Stimulated activated naive CD8-positive, alpha-beta T cell treated with anti-CD3 and anti-CD28 coated beads, Interleukin-15, amount 100 ng/mL, for 72 hours (primary cell): ENCODE measurements at regions not wholly inside any gene's neighbourhood (a gene's known extent, or its start where the extent isn't known, plus 50 kb on each side); places are given as distances from the start of the nearest gene placed in this dataset.

ENCODE experiments used
- ATAC-seq: fragments of 150-1000 bp; cut with Tn5 transposase; 2 replicates; pipeline ENCODE4 v1.10.0; 2021; ENCODE audit warnings: mild to moderate bottlenecking, moderate library complexity
- DNase-seq, 2 donors: peaks; one replicate each; pipeline ENCODE4 v3.0.0; 2021 to 2022
- H3K27ac Mint-ChIP-seq, 2 donors: one replicate each; pipeline ENCODE4 v1.8.0; 2022; ENCODE audit warnings: mild to moderate bottlenecking in 2 of 2, mixed read lengths in 2 of 2, moderate library complexity in 2 of 2
- H3K27me3 Mint-ChIP-seq: one replicate; pipeline ENCODE4 v1.8.0; 2022; ENCODE audit warnings: mixed read lengths
- H3K4me1 Mint-ChIP-seq: one replicate; pipeline ENCODE4 v1.8.0; 2022; ENCODE audit warnings: mild to moderate bottlenecking, mixed read lengths
- H3K4me3 Mint-ChIP-seq, 2 donors: one replicate each; pipeline ENCODE4 v1.8.0; 2022; ENCODE audit warnings: mild to moderate bottlenecking in 2 of 2, mixed read lengths in 2 of 2, moderate library complexity in 1 of 2
- H3K9me3 Mint-ChIP-seq, 2 donors: one replicate each; pipeline ENCODE4 v1.8.0; 2022; ENCODE audit warnings: mixed read lengths in 2 of 2

GRCh38 chr10:113272511-113272910, 280.3 kb upstream of the HABP2 start:
- H3K4me1 Mint-ChIP-seq = no peaks in the 10 kb centered on the region
- ATAC-seq (no peak), DNase-seq (no peak)
- peaks cover 12 to 23% of the 10 kb centered on the region in 2 donors for H3K9me3 Mint-ChIP-seq
- no peak overlapping the region for H3K4me3 Mint-ChIP-seq
- peaks cover 13% of the 10 kb centered on the region for H3K27me3 Mint-ChIP-seq
- H3K27ac Mint-ChIP-seq = no peak overlapping the region

- DNase-seq (no peak), ATAC-seq (no peak)
- Mint-ChIP-seq H3K27ac (no peak overlapping the region), H3K4me1 (no peaks in the 10 kb centered on the region), H3K9me3 (peaks cover 17 to 24% of the 10 kb centered on the region in 2 donors), H3K4me3 (no peak overlapping the region), H3K27me3 (peaks cover 13% of the 10 kb centered on the region)
These were observed 279.4 kb upstream of the HABP2 start for GRCh38 chr10:113273181-113274163.

- Mint-ChIP-seq H3K4me1 (no peaks in the 10 kb centered on the region), H3K27me3 (peaks cover 13% of the 10 kb centered on the region), H3K27ac (no peak overlapping the region), H3K4me3 (no peak overlapping the region), H3K9me3 (peaks cover 17 to 24% of the 10 kb centered on the region in 2 donors)
- DNase-seq (no peak), ATAC-seq (no peak)
These were observed 278.6 kb upstream of the HABP2 start for GRCh38 chr10:113274176-113274829.

- H3K4me3 Mint-ChIP-seq = no peak overlapping the region
- H3K27ac Mint-ChIP-seq = no peak overlapping the region
- ATAC-seq = no peak
- no peaks in the 10 kb centered on the region for H3K4me1 Mint-ChIP-seq
- no peak for DNase-seq
- H3K9me3 Mint-ChIP-seq = peaks cover 17 to 24% of the 10 kb centered on the region in 2 donors
- H3K27me3 Mint-ChIP-seq = peaks cover 7% of the 10 kb centered on the region
These were observed 274.6 kb upstream of the HABP2 start for GRCh38 chr10:113278221-113278620.

GRCh38 chr10:113278664-113279063, 274.2 kb upstream of the HABP2 start:
- DNase-seq = no peak
- Mint-ChIP-seq H3K4me1 (no peaks in the 10 kb centered on the region), H3K4me3 (no peak overlapping the region), H3K9me3 (peaks cover 17 to 24% of the 10 kb centered on the region in 2 donors), H3K27me3 (peaks cover 3% of the 10 kb centered on the region), H3K27ac (no peak overlapping the region)
- no peak for ATAC-seq

- H3K27ac Mint-ChIP-seq = no peak overlapping the region
- no peak overlapping the region for H3K4me3 Mint-ChIP-seq
- H3K27me3 Mint-ChIP-seq = no peaks in the 10 kb centered on the region
- DNase-seq = no peak
- no peaks in the 10 kb centered on the region for H3K4me1 Mint-ChIP-seq
- peaks cover 17 to 24% of the 10 kb centered on the region in 2 donors for H3K9me3 Mint-ChIP-seq
- no peak for ATAC-seq
These were observed 273.6 kb upstream of the HABP2 start for GRCh38 chr10:113279262-113279661.

GRCh38 chr10:113282564-113282963, 270.3 kb upstream of the HABP2 start:
- no peak for ATAC-seq
- peaks cover under 1 to 6% of the 10 kb centered on the region in 2 donors for H3K9me3 Mint-ChIP-seq

GRCh38 chr10:113283189-113283588, 269.7 kb upstream of the HABP2 start:
- ATAC-seq = no peak
- no peaks in the 10 kb centered on the region for H3K27me3 Mint-ChIP-seq
- H3K27ac Mint-ChIP-seq = no peak overlapping the region
- no peak overlapping the region for H3K4me3 Mint-ChIP-seq
- peaks cover 0 to 3% of the 10 kb centered on the region in 2 donors for H3K9me3 Mint-ChIP-seq
- no peak for DNase-seq
- no peaks in the 10 kb centered on the region for H3K4me1 Mint-ChIP-seq

More at GRCh38 chr10:113282564-113282963, 270.3 kb upstream of the HABP2 start:
- no peak for DNase-seq
- H3K4me1 Mint-ChIP-seq = no peaks in the 10 kb centered on the region
- no peaks in the 10 kb centered on the region for H3K27me3 Mint-ChIP-seq
- H3K4me3 Mint-ChIP-seq = no peak overlapping the region
- H3K27ac Mint-ChIP-seq = no peak overlapping the region

GRCh38 chr10:113284635-113285034, 268.2 kb upstream of the HABP2 start:
- Mint-ChIP-seq H3K27me3 (peaks cover under 1% of the 10 kb centered on the region), H3K4me1 (no peaks in the 10 kb centered on the region), H3K27ac (no peak overlapping the region), H3K9me3 (no peaks in the 10 kb centered on the region), H3K4me3 (no peak overlapping the region)
- no peak for DNase-seq
- peak; percentile 35 for ATAC-seq

GRCh38 chr10:113285305-113285704, 267.5 kb upstream of the HABP2 start:
- ATAC-seq = no peak
- Mint-ChIP-seq H3K4me1 (no peaks in the 10 kb centered on the region), H3K27ac (peak overlapping the region in 1 of 2 donors; percentile 10), H3K9me3 (no peaks in the 10 kb centered on the region), H3K27me3 (peaks cover 7% of the 10 kb centered on the region), H3K4me3 (no peak overlapping the region)
- DNase-seq = no peak

GRCh38 chr10:113287592-113287991, 265.3 kb upstream of the HABP2 start:
- DNase-seq (no peak), ATAC-seq (no peak)
- H3K9me3 Mint-ChIP-seq = no peaks in the 10 kb centered on the region
- peaks cover 7% of the 10 kb centered on the region for H3K27me3 Mint-ChIP-seq
- no peaks in the 10 kb centered on the region for H3K4me1 Mint-ChIP-seq
- H3K27ac Mint-ChIP-seq = no peak overlapping the region
- no peak overlapping the region for H3K4me3 Mint-ChIP-seq

- peaks cover 7% of the 10 kb centered on the region for H3K27me3 Mint-ChIP-seq
- H3K9me3 Mint-ChIP-seq = no peaks in the 10 kb centered on the region
- DNase-seq = no peak
- no peak overlapping the region for H3K4me3 Mint-ChIP-seq
- H3K4me1 Mint-ChIP-seq = no peaks in the 10 kb centered on the region
- ATAC-seq = no peak
- no peak overlapping the region for H3K27ac Mint-ChIP-seq
These were observed 262.7 kb upstream of the HABP2 start for GRCh38 chr10:113290137-113290536.

- H3K9me3 Mint-ChIP-seq = no peaks in the 10 kb centered on the region
- DNase-seq = no peak
- H3K4me1 Mint-ChIP-seq = no peaks in the 10 kb centered on the region
- H3K4me3 Mint-ChIP-seq = no peak overlapping the region
- H3K27me3 Mint-ChIP-seq = peaks cover 7% of the 10 kb centered on the region
- no peak for ATAC-seq
- no peak overlapping the region for H3K27ac Mint-ChIP-seq
These were observed 261.4 kb upstream of the HABP2 start for GRCh38 chr10:113291413-113291812.

GRCh38 chr10:113292086-113292485, 260.8 kb upstream of the HABP2 start:
- Mint-ChIP-seq H3K4me3 (no peak overlapping the region), H3K9me3 (no peaks in the 10 kb centered on the region), H3K27me3 (peaks cover 10% of the 10 kb centered on the region), H3K27ac (no peak overlapping the region), H3K4me1 (no peaks in the 10 kb centered on the region)
- ATAC-seq (no peak), DNase-seq (no peak)

GRCh38 chr10:113292743-113293142, 260.1 kb upstream of the HABP2 start:
- H3K4me1 Mint-ChIP-seq = no peaks in the 10 kb centered on the region
- peaks cover 16% of the 10 kb centered on the region for H3K27me3 Mint-ChIP-seq
- peak; percentile 53 for ATAC-seq
- no peak for DNase-seq
- no peak overlapping the region for H3K27ac Mint-ChIP-seq
- no peak overlapping the region for H3K4me3 Mint-ChIP-seq
- no peaks in the 10 kb centered on the region for H3K9me3 Mint-ChIP-seq

GRCh38 chr10:113293167-113293566, 259.7 kb upstream of the HABP2 start:
- H3K27ac Mint-ChIP-seq = no peak overlapping the region
- DNase-seq = no peak
- no peaks in the 10 kb centered on the region for H3K4me1 Mint-ChIP-seq
- peak; percentile 20 for ATAC-seq
- H3K9me3 Mint-ChIP-seq = no peaks in the 10 kb centered on the region
- H3K4me3 Mint-ChIP-seq = no peak overlapping the region
- peaks cover 20% of the 10 kb centered on the region for H3K27me3 Mint-ChIP-seq
